GM12891 (cell line): ENCODE measurements at regions not wholly inside any gene's neighbourhood (a gene's known extent, or its start where the extent isn't known, plus 50 kb on each side); places are given as distances from the start of the nearest gene placed in this dataset.

Experiments
- DNase-seq: peaks from one replicate; pipeline ENCODE4 v3.0.0; 2011; ENCODE audit warnings: low spot score; ENCODE audit not compliant: insufficient read length
- FAIRE-seq: peaks from 2 replicates; lab custom pipeline; 2011; peaks lifted over from hg19 to GRCh38; lab: Jason Lieb, UNC
- PAX5 ChIP-seq: IDR thresholded peaks from 2 replicates; pipeline ENCODE4 v1.6.1; 2011; ENCODE audit warnings: low read length, moderate library complexity, mild to moderate bottlenecking; ENCODE audit not compliant: insufficient read depth, severe bottlenecking
- POLR2A ChIP-seq: IDR thresholded peaks from 2 replicates; pipeline ENCODE4 v1.6.1; 2011; ENCODE audit warnings: low read depth, low read length, control low read depth
- POLR2AphosphoS5 ChIP-seq: IDR thresholded peaks from 2 replicates; pipeline ENCODE4 v1.6.1; 2011; ENCODE audit warnings: low read depth, low read length, control low read depth
- POU2F2 ChIP-seq: IDR thresholded peaks from 2 replicates; pipeline ENCODE4 v1.6.1; 2011; ENCODE audit warnings: low read depth, mild to moderate bottlenecking, control low read depth, low read length, moderate library complexity
- SPI1 ChIP-seq: IDR thresholded peaks from 2 replicates; pipeline ENCODE4 v1.6.1; 2011; ENCODE audit warnings: low read depth, low read length, control low read depth
- TAF1 ChIP-seq: IDR thresholded peaks from 2 replicates; pipeline ENCODE4 v1.6.1; 2011; ENCODE audit warnings: low read depth, low read length, control low read depth

DNA sequence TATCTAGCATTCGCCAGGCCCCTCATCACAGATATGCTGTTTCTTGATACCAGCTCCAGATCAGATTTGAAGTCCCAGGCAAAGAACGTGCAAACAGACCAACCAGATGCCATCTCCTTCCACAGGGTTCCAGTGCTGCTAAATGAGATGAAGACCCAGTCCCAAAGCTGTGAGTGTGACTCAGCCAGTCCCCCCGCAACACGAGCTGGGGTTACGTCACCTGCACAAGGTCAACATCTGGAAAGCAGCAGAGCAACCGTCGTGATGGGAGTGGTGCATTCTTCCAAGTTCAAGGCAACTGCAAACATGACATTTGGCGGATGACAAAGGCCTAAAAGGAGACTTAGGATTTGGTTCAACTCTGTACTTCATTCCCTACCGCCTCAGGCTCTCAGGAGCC, 69.6 kb upstream of the TIAM1 start:
- FAIRE-seq (no peak), DNase-seq (no peak)
- no peak for TF ChIP-seq PAX5
- no peak for TF ChIP-seq TAF1
- no peak for TF ChIP-seq SPI1
- no peak for TF ChIP-seq POU2F2
- TF ChIP-seq POLR2AphosphoS5 = no peak
- no peak for TF ChIP-seq POLR2A

DNA sequence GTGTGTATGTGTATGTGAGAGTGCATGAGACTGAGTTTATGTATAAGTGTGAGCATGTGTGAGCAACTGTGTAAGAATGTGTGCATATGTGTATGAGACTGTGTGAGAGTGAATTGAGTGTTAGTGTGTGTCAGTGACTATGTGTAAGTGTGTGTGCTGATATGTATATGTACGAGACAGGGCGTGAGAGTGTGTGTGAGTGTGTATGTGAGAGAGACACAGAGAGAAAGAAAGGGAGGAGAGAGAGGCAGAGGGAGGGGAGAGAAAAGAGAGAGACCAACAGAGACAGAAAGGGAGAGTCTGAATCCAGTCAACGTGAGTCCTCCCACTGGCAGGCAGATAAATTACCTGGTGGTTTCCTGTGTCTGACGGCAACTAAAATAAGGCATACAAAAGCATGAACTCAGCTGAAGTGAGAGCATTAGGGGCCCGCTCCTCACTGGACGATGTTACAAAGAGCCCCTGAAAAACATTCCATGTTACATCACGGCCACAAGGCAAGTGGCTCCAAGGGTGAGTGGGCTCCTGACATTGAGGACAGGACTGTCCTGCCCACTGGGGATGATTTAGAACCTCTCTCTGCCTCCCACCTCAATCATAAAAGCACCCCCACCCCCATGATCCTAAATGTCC, 66.6 kb upstream of the TIAM1 start:
- TF ChIP-seq SPI1 (no peak), POLR2AphosphoS5 (no peak), PAX5 (no peak), POU2F2 (no peak), POLR2A (no peak), TAF1 (no peak)
- FAIRE-seq (peak; percentile 38), DNase-seq (no peak)

DNA sequence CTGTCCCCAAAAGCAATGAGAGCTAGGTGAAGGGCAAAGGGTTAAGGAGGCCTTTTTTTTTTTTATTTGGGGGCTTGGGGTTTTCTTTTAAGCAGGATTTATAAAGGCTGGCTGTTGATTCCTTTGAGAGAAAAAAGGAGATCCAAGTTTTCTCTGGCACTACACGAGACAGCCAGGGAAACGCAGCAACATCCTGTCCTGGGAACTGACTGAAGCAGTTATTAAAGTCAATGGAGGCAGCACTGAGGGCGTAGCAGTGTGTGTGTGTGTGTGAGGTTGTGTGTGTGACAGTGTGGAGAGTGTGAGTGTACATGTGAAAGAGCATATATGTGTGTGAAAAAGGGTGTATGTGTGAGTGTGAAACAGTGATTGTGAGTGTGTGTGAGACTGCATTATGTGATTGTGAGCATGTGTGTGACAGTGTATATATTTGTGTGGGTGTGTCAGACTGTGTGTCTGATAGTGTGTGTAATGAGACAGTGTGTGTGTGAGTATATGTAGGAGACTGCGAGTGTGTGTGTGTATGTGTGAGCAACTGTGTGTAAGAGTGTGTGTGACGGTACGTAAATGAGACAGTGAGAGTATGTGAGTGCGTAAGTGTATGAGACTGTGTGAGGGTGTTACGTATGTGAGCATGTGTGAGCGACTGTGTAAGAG, 65.9 kb upstream of the TIAM1 start:
- TF ChIP-seq TAF1 (no peak), POU2F2 (no peak), POLR2A (no peak), PAX5 (no peak), POLR2AphosphoS5 (no peak), SPI1 (no peak)
- peak; percentile 40 for FAIRE-seq
- no peak for DNase-seq

DNA sequence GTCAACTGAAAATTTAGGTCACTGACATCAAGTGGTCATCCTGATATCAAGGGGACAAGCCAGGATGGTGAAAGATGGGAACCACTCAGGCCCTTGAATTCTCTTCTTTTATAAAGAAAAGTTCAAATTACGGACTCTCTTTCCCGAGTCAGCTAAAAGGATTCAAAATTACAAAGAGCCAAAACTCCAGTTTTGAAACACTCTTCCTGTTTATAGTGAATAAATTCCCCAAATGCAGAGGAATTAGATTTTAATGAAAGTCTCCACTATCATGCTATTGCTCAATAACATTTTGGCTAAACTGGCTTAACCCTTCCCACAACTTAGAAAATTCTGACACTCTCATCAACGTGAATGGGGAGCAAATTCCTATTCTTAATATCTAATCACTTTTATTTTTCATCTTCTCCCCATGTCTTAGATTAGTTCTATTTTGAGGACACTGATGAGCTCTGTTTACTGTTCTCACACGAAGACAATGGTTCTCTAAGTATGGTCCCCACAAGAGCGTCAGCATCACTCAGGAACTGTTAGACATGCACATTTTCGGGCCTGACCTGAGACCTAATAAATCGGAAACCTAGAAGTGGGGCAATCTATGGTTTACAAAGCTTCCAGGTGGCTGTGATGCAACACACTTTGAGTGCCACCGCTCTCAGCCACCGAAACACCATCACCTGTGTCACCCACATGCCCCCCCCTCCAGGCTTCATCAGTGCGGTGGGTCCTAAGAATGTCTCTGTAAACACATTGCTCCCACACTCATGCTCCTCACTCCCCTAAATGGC, 64.4 kb upstream of the TIAM1 start:
- no peak for DNase-seq
- TF ChIP-seq POLR2A (no peak), POLR2AphosphoS5 (no peak), POU2F2 (no peak), PAX5 (no peak), SPI1 (no peak), TAF1 (no peak)
- no peak for FAIRE-seq

DNA sequence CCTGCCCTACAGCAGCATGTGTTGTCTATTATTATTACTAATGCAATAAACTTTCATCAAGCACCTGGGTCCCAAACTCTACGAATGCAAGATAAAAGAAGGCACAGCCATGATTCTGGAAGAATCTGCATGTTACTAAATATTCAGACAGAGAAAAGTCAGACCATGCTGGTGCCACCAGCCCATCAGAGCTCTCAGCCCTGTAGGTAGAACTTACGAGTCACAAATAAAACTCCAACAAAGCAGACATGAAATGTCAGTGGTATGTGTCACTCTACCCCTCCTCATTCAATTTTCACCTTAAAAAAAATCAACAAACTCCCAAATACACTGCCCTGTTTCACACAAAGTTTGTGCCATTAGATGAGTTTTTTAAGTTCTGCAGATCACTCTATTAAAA, 62.4 kb upstream of the TIAM1 start:
- TF ChIP-seq TAF1 = no peak
- TF ChIP-seq POLR2AphosphoS5 = no peak
- no peak for TF ChIP-seq PAX5
- no peak for TF ChIP-seq POLR2A
- TF ChIP-seq SPI1 = no peak
- TF ChIP-seq POU2F2 = no peak
- FAIRE-seq = no peak

DNA sequence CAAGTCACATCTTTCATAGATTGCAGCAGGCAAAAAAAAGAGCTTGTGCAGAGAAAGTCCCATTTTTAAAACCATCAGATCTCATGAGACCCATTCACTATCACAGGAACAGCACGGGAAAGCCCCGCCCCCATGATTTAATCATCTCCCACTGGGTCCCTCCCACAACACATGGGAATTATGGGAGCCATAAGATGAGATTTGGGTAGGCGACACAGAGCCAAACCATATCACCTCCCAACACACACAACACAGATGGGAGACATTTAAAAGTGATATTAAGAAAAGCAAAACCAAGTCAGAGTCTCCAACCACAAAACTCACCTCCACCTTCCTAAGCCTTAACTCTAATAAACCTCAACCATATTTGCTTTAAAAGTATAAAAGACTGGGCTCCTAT, 61.5 kb upstream of the TIAM1 start:
- DNase-seq = no peak
- TF ChIP-seq POU2F2 = no peak
- no peak for TF ChIP-seq POLR2A
- TF ChIP-seq PAX5 = no peak
- no peak for TF ChIP-seq TAF1
- TF ChIP-seq POLR2AphosphoS5 = no peak
- no peak for TF ChIP-seq SPI1
- FAIRE-seq = no peak

More for the DNA sequence above, 62.4 kb upstream of the TIAM1 start:
- no peak for DNase-seq

DNA sequence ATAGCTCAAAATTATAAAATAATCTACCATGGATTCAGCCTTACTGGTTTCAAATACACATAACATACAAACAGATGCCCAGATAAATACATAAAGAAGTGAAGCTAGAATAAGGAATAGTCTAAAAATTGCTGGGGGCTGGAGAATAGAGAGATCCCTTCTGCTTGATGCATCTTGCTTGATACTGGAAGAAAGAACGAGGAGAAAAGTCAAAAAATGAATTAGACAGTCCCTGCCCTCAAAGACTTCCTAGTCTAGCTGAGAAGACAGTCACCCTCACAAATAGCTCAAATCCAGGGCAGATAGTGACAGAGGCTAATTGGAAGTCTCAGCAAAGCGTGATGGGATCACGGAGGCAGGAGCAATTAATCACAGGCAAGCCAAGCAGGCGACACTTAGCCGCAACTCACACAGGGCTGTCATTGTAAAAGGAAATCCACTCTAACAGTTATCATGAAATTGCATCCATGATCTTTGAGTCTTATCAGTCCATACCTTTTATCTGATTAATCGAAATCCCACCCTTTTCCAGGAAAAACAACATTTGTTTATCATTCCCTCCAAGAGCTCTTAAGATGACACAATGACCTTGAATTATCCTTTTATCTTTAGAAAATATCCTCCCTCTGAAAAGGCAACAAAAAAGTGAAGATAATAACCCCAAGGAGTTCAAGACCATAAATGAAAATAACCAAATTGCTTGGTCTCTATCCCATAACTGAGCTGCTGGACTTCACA, 59.7 kb upstream of the TIAM1 start:
- TF ChIP-seq POLR2AphosphoS5 = no peak
- TF ChIP-seq SPI1 = no peak
- no peak for TF ChIP-seq TAF1
- no peak for TF ChIP-seq POU2F2
- TF ChIP-seq POLR2A = no peak
- no peak for TF ChIP-seq PAX5
- FAIRE-seq (no peak), DNase-seq (no peak)

DNA sequence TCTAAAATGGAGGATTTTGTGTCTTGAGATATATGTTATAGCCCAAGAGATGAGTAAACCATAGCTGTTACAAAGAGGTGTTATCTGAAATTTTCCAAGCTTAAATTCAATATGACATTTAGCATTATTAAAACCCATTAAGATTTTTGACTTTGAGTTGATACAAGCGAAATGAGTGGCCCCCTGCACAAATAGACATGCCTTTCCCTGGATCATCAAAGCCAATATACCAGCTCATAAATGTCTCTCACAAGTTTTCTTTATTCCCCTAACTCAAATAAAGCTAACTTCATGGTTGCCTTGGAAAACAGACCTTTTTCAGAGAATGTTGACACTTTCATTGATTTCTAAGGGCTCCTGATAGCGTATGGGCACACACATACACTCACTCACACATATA, 55.5 kb upstream of the TIAM1 start:
- no peak for TF ChIP-seq POLR2AphosphoS5
- TF ChIP-seq POU2F2 = no peak
- no peak for TF ChIP-seq SPI1
- no peak for TF ChIP-seq PAX5
- TF ChIP-seq POLR2A = no peak
- TF ChIP-seq TAF1 = no peak
- FAIRE-seq (no peak), DNase-seq (no peak)

DNA sequence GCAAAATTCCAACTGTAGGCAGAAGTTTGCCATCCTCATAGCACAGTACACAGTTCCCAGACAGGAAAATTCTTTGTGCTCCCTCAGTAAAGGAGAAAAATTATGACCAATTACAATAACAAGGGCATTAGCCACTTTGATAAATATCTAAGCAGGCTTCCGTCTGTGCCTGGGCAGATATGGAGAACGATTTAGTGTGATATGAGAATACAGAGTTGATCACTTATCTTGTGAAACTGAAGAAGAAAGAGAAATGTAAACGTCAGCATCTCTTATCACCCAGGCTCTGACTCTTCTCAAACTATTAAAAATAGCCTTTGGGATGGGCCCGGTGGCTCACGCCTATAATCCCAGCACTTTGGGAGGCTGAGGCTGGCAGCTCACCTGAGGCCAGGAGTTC, 54.5 kb upstream of the TIAM1 start:
- TF ChIP-seq PAX5 = no peak
- no peak for TF ChIP-seq POU2F2
- no peak for TF ChIP-seq TAF1
- TF ChIP-seq POLR2AphosphoS5 = no peak
- no peak for TF ChIP-seq POLR2A
- no peak for TF ChIP-seq SPI1
- FAIRE-seq = no peak
- no peak for DNase-seq
